ENCODE measurements at regions not wholly inside any gene's neighbourhood (a gene's known extent, or its start where the extent isn't known, plus 50 kb on each side); places are given as distances from the start of the nearest gene placed in this dataset.
A peak's percentile ranks its signal among the peaks of the same experiment; 100 is the strongest.

- peak; percentile 23 for DNase-seq
Measured at GRCh38 chr5:92599217-92599810, 981.7 kb downstream of the NR2F1-AS1 start.

DNA sequence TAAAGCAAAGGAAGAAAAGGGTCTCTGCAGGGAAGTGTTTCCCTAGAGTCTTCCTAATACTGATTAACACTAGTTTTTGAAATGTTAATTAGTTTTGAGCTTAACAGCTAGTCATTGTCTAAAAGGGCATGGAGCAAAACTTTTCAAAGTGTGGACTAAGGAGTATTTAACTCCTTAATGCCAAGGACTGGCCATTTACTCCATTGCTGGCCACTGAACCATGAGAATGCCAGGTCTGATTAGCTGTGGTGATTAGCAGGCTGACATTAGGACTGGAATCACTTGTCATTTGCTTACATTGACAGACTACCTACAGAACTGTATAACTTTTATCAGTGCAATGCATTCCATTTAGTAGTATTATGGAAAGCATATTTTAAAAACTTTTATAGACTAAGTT, 987.0 kb downstream of the NR2F1-AS1 start:
- no peak for DNase-seq

DNA sequence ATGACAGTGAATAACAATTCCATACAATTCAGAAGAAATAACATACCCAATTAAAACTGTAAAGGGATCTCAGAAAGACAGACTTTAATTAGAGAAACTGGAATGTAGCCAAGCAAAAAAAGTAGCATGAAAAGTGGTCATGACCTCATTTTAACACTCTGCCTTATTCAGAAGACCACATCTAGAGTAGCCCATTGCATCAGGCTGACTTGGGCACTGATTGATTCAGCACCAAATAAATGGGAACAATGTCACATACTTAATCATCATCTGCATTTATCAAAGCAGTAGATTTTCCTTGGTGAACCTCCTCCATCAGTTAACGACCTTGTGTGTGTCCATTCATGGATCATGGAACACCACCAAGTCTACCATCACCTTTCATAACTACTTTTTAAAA, 992.1 kb downstream of the NR2F1-AS1 start:
- DNase-seq: no peak

GRCh38 chr5:92581690-92582089, 999.3 kb downstream of the NR2F1-AS1 start:
- DNase-seq: no peak

- DNase-seq: no peak
Measured at GRCh38 chr5:92581249-92581648, 999.8 kb downstream of the NR2F1-AS1 start.

DNA sequence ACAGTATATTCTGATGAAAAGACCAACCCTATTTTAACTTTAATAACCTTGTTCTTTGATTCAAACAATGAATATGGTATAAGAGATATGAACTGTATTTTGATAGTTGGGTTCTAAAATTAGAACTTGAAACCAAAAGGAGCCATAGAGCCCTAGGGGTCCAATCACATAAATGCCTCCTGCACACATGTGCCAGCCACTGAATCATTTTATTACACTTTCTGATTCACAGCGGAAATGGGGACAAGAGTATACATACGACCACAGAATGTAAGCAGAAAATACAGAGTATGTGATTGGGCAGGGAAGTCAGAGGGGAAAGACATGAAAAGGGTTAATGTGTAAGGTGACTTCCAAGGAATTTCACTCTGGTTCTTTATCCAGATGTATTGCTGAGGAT, 1000.2 kb downstream of the NR2F1-AS1 start:
- no peak for DNase-seq

GRCh38 chr5:92574023-92574422, 1007.0 kb downstream of the NR2F1-AS1 start:
- DNase-seq: no peak

GRCh38 chr5:92568522-92568921, 1012.5 kb downstream of the NR2F1-AS1 start:
- no peak for DNase-seq

GRCh38 chr5:92567831-92568450, 1013.1 kb downstream of the NR2F1-AS1 start:
- no peak for DNase-seq

DNA sequence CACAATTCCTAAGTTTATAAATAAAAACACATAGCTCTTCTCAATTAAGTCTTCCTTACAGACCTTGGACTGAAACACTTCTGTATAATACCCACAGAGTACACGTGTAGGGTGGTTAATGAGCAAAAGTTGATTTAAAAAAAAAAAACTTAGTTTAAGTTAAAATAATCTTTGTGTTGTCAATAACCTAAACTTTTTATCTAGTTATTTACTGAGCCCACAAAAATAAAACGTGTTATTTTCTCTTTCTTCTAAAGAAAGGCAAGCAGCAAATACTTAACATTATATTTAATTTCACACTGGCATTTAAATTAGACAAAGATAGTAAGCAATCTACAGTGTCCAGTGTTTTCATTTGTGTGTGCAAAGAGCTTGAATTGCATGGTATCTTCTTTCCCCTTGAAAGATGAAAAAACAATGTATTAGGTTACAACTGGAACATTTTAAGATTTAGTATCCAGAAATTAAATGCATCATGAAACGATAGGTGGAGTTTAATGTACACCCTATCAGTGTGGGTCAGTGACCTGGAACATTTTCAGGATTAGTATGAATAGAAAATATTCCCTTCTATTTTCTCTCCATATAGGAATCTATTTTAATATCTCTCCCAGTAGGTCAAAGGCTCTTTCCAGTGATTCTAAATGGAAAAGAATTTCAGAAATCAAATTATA, 1014.8 kb downstream of the NR2F1-AS1 start:
- DNase-seq: peak; percentile 4

DNA sequence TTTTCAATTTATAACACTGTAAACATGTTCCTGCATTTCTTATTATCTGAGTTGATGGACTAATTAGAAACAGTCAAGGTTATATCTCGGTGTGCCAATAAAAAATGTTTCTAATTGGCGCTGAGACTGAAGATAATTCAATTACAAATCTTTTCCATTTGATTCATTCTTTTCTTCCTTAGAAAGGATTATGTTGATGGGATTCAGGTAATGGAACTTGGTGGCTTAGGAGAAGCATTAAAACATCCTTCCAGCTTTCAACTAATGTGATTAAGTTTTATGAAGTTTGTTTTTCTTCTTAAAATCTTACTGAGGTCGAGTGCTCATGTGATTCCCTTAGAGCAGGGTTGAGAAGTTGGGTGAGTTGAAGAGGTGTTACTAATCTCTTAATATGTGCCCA, 1015.3 kb downstream of the NR2F1-AS1 start:
- DNase-seq: no peak

DNA sequence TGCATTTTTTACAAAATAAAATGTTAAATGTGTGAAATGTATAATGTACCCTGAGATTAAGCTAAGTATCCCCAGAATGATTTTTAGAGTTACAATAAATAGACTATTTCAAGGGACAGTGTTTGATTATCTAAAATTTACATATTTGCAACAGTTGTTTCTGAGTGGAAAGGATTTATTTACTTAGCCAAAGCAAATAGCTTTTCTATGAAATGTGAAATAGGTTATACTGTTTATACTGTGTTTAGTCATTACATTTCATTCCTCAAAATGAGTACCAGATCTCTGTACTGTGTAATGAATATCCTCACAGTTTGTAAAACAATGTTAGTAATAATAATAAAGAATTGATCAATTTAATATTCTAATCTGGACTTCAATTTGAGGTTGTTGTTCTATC, 1019.0 kb downstream of the NR2F1-AS1 start:
- DNase-seq: no peak

DNA sequence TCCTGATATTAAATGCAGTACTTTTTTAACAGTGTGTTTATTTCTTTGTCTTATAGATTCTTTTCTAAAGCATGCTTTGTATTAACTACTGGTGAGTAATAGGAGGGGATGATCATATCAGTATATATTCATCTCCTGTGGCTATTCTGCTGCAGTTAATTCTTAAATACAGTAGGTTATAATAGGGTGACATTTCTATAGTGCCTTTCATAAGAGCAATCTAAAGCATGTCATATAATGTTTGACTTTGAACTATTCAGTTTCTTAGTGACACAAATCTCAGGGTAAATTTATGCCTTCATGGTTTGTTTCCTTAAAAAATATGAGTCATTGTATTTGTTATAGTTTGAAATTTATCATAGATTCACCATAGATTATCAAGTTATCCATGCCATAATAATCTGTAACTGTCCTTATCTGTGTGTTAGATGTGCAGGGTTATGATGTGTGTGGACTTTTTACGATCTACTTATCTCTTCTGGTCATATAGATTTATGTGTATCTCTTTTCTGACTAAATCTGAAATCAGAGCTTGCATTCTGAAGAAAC, 1019.5 kb downstream of the NR2F1-AS1 start:
- no peak for DNase-seq

- DNase-seq: no peak
Measured at GRCh38 chr5:92560698-92561401, 1020.2 kb downstream of the NR2F1-AS1 start.

DNA sequence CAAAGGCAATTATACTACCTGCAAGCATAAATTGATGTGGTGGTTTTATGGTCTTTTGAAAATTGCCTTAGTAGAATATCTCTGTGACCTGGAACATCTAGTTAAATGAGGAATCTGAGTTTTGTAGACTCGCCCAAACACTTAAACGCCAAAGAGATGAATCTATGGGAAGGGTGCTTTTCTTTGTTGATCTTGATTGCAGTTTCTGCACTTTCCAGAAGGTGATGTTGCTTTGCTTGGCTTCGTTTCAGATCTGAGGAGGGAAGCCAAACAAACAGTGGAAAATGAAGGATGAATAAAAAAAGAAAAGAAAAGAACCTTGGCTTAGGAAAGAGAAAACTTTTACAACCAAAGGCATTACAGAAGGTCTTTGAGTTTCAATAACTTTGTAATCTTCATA, 1021.2 kb downstream of the NR2F1-AS1 start:
- DNase-seq: no peak

- DNase-seq: no peak
Measured at GRCh38 chr5:92559331-92559730, 1021.7 kb downstream of the NR2F1-AS1 start.

DNA sequence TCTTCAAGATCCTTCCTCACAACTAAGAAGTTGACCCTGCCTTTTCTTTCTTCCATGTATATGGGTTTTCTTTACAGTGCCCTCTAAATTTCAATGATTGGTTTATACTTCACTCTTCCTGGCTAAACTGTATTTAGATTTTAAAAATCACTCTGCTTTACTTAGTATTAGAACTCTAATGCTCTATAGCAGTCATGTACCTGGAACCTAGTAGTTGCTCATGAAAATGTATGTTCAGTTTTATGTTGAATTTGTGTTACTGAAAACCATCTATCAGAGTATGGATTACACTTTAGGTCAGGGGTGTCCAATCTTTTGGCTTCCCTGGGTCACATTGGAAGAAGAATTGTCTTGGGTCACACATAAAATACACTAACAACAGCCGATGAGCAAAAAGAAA, 1024.3 kb downstream of the NR2F1-AS1 start:
- DNase-seq: no peak

DNA sequence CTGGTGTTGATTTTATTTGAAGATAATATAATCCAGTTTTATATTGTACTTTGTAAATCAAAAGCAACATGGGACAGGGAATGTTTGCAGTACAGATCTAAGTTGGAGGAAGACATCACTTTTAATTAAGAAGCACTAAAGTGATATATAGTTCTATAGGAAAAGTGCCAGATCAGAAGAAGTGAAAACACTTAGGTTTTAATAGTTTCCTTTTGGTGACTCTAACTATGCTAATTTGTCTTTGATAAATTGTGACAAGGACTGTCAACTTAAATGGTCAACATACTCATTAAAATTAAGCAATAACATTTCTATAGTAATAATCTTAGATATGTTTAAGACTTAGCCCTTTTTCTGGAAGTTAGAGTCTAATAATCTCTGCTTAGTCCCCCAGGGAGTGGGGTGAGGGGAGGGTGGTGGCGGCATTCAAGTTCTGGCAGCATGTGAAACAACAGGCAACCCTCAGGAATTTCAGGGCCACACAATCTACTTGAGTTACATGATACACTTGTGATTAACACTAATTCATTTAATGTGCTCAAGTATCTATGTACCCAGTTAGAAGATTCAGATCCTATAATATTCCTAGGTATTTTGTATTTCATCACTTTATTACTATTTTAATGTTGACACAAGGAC, 1026.5 kb downstream of the NR2F1-AS1 start:
- DNase-seq: no peak

DNA sequence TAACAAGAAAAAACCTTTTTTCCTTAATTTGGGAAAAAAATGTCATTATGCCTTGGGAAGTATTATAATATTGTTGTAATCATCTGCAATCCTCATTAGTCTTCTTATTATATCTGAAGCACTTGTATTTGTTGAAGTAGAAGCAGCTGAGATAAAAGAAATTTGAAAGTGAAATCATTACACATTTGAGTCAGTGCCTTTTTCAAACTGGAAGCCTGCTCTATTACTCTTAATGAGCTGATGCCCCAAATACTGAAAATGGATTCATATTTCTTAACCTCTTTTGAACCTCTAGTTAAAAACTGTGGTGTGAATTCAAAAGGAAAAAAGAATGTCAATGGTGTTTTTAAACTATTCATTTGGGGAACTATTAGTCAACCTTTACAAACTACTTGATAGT, 1027.7 kb downstream of the NR2F1-AS1 start:
- no peak for DNase-seq

GRCh38 chr5:92552206-92553160, 1028.5 kb downstream of the NR2F1-AS1 start:
- DNase-seq: peak; percentile 35

GRCh38 chr5:92548346-92548745, 1032.7 kb downstream of the NR2F1-AS1 start:
- DNase-seq: no peak

- no peak for DNase-seq
Measured at GRCh38 chr5:92544596-92544995, 1036.4 kb downstream of the NR2F1-AS1 start.

Data from NCI-H2171 treated with DMSO at 0.1 percent for 48 hours (cell line).